ENCODE measurements at regions not wholly inside any gene's neighbourhood (a gene's known extent, or its start where the extent isn't known, plus 50 kb on each side); places are given as distances from the start of the nearest gene placed in this dataset.

- no peak for TF ChIP-seq POLR2A (IDR thresholded peaks at IDR 0.05)
- no peak for TF ChIP-seq POLR2AphosphoS5 (IDR thresholded peaks at IDR 0.05; ENCODE audit: insufficient read depth in 1 of 2, low read depth in 1 of 2)
- TF ChIP-seq CTCF (IDR thresholded peaks at IDR 0.05): no peak
- peak in 1 of 2 donors; percentile 27 for DNase-seq (ENCODE audit: extremely low spot score in 2 of 2)
- Histone ChIP-seq H3K4me1 (peaks cover 11% of the 10 kb centered on the region), H3K4me3 (peak overlapping the region; percentile 28 to 33), H3K36me3 (no peaks in the 10 kb centered on the region), H3K27me3 (no peaks in the 10 kb centered on the region), H3K27ac (no peak overlapping the region), H3K9me3 (no peaks in the 10 kb centered on the region)
- intact Hi-C loops (cut with DNase I): no loop called here
Measured at GRCh38 chr10:22476601-22477321, 131.5 kb downstream of the SPAG6 start.

DNA sequence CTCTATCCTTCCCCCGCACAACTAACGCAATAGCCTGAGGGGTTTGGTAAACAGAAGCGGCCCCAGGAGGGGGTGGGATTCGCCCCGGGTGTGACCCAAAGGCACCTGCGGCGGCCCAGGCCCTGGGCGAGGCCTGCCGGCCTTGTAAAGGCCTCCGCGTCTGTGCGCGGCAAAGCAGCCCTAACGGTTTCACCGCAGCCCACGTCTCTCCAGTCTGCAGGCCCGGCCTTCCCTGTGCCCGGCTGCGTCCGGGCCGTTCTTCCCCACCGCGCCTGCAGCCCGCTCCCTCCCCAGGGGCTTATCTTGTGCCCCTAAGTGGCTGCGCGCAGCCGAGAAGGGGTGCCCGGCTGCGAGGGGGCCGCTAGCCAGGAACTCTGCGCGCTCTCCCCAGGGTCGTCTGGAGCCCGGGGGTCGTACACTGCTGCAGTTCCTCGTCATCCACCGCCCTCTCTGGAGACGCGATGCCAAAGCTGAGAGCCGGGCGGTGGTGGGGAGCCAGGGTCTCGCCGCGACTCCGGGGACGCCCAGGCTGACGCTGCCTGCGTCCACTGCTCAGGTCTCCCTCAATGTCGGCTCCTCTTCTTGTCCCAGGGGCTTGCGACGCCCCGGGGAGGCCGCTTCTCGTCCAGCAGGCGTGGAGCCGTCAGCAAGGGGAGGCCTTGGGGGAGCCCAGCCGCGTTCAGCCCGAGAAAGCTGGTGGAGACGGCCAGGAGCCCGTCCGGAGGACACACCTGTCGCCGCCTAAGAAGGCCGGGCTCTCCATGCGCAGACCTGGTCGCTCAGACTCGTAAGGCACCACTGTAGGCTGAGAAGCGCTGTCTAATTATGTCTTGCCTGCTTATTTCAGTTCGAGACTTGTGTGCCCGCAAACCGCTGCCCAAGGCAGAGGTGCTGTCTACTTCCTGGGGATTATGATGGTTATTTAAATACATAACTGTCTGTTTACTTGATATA is 132.3 kb downstream of the SPAG6 start:
- no peak overlapping the region for H3K4me3 ChIP-seq
- DNase-seq (ENCODE audit: extremely low spot score in 2 of 2): peak in 1 of 2 donors; percentile 81
- H3K27me3 ChIP-seq: no peaks in the 10 kb centered on the region
- no peaks in the 10 kb centered on the region for H3K9me3 ChIP-seq
- H3K36me3 ChIP-seq: no peaks in the 10 kb centered on the region
- intact Hi-C loops (cut with DNase I): no loop called here
- no peak overlapping the region for H3K27ac ChIP-seq
- peaks cover 18% of the 10 kb centered on the region for H3K4me1 ChIP-seq
- TF ChIP-seq CTCF (IDR thresholded peaks at IDR 0.05) (no peak), POLR2A (IDR thresholded peaks at IDR 0.05) (no peak), POLR2AphosphoS5 (IDR thresholded peaks at IDR 0.05; ENCODE audit: insufficient read depth in 1 of 2, low read depth in 1 of 2) (no peak)

GRCh38 chr10:22478555-22479334 is 133.4 kb downstream of the SPAG6 start:
- no peak for TF ChIP-seq POLR2AphosphoS5 (IDR thresholded peaks at IDR 0.05; ENCODE audit: insufficient read depth in 1 of 2, low read depth in 1 of 2)
- TF ChIP-seq CTCF (IDR thresholded peaks at IDR 0.05): no peak
- TF ChIP-seq POLR2A (IDR thresholded peaks at IDR 0.05): no peak
- no peaks in the 10 kb centered on the region for H3K27me3 ChIP-seq

DNA sequence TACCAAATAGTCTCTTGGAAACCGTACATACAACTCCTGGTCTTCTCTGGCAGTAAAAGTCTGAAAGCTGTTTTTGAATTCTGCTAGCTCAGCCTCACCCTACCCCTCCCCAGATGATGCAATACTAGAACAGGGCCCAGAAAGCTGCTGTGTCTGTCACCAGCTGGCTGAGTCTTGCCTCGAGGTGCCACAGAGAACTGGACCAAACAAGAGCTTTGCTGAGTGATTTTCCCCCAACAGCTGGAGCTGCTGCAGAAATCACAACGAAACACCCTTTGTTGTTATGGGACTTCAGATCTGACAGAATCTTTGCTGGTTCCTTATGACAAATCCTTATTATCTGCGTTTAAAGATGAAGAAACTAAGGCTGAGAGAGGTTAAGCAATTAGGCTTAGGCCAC is 134.1 kb downstream of the SPAG6 start:
- peak in 1 of 2 donors; percentile 75 for DNase-seq (ENCODE audit: extremely low spot score in 2 of 2)
- Histone ChIP-seq H3K9me3 (no peaks in the 10 kb centered on the region), H3K27me3 (no peaks in the 10 kb centered on the region), H3K36me3 (no peaks in the 10 kb centered on the region), H3K4me1 (peaks cover 18% of the 10 kb centered on the region), H3K27ac (no peak overlapping the region), H3K4me3 (no peak overlapping the region)
- intact Hi-C loops (cut with DNase I): no loop called here
- TF ChIP-seq POLR2A (IDR thresholded peaks at IDR 0.05) (no peak), CTCF (IDR thresholded peaks at IDR 0.05) (no peak), POLR2AphosphoS5 (IDR thresholded peaks at IDR 0.05; ENCODE audit: insufficient read depth in 1 of 2, low read depth in 1 of 2) (no peak)

More at GRCh38 chr10:22478555-22479334, 133.4 kb downstream of the SPAG6 start:
- Histone ChIP-seq H3K36me3 (no peaks in the 10 kb centered on the region), H3K9me3 (no peaks in the 10 kb centered on the region), H3K4me1 (peaks cover 18% of the 10 kb centered on the region), H3K4me3 (no peak overlapping the region), H3K27ac (no peak overlapping the region)
- intact Hi-C loops (cut with DNase I): no loop called here
- peak in 1 of 2 donors; percentile 70 for DNase-seq (ENCODE audit: extremely low spot score in 2 of 2)

Data from vagina (tissue), 2 donors.